OCI-LY1 (cell line): ENCODE measurements at regions not wholly inside any gene's neighbourhood (a gene's known extent, or its start where the extent isn't known, plus 50 kb on each side); places are given as distances from the start of the nearest gene placed in this dataset.

Experiments
- CTCF ChIP-seq: fragments of 200-600 bp; sonication (generic), shearing (Covaris generic); IDR thresholded peaks from 2 replicates; pipeline ENCODE4 v1.5.1; 2017; ENCODE audit warnings: mild to moderate bottlenecking, antibody characterized with exemption, low read length, moderate library complexity, mixed read lengths
- EZH2 ChIP-seq: fragments of 200-600 bp; sonication (generic), shearing (Covaris generic); IDR thresholded peaks from 2 replicates; pipeline ENCODE4 v1.8.0; 2017; ENCODE audit warnings: borderline replicate concordance, mixed run types, mild to moderate bottlenecking, antibody characterized with exemption, low read length, moderate library complexity, mixed read lengths

- no peak for TF ChIP-seq CTCF
- TF ChIP-seq EZH2, result no peak
Observed at GRCh38 chr5:44486591-44486990, 97.4 kb upstream of the FGF10 start.
